ENCODE measurements at regions not wholly inside any gene's neighbourhood (a gene's known extent, or its start where the extent isn't known, plus 50 kb on each side); places are given as distances from the start of the nearest gene placed in this dataset.

DNA sequence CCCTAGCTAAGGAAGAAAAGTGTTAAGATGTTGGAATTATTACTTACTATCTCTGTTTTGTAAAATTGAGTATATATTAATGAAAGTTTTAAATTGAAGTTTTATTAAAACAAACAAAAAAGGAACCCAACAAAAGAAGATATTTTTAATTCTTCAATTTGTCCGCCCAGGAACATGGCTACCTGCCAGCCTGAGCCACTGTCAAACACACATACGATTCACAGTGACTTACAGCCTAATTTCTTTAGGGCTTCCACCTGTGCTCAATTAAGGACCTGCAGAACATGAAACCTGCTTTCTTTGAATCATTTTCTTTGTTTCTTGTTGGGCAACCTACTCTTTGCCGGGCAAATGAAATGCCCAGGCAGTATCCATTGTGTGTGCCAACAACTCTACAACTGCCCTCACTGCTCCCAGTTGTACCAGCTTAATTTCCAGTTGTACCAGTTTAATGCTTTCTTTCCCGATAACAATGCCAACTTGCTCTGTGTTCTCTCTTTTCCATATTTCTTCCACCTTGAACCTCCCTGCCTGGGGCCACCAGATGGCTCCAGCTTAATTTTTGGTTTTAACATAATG, 181.7 kb downstream of the GBA3 start:
- no peak for DNase-seq

DNA sequence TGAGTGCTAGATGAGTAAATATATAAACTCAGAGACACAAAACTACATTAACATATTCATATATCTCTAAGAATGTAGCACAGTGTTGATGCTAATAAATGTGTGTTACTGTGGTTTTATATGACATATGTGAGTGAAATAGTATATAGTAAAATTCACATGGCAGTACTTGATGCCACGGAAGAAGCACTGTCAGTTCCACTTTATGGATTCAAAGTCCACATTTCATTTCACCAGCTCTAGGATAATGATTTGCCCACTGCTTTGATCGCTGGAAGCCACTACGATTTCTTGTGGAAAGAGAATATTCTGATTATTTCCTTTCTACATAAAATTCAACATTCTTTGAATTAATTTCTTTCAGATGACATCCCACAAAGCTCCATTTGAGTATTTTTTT, 181.2 kb downstream of the GBA3 start:
- no peak for DNase-seq

DNA sequence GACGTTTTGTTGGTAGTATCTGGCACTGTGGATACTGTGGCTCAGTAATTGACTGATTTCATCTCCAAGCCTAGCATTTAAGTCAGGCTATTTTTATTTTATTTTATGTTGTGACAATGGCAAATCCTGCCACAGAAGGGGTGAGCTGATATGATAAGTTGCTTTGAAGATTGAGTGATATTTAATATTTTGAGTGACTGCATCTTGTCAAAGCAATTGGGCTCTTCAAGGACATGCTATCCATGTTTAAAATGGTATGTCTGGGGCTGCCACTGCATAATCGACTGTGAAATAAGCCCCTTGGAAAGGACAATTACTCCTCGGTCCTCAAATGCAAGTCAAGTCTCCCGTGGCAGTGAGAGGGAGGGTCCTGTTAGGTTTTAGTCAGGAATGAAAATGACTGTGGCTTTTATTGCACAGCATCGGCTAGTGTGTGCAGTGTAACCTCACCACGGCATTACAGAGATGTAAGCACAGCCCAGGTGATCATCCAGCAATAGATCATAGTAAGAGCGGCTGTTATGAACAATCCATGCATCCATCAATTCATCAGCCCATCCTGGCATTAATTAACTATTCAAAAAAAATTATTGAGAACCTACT, 178.2 kb downstream of the GBA3 start:
- no peak for DNase-seq

DNA sequence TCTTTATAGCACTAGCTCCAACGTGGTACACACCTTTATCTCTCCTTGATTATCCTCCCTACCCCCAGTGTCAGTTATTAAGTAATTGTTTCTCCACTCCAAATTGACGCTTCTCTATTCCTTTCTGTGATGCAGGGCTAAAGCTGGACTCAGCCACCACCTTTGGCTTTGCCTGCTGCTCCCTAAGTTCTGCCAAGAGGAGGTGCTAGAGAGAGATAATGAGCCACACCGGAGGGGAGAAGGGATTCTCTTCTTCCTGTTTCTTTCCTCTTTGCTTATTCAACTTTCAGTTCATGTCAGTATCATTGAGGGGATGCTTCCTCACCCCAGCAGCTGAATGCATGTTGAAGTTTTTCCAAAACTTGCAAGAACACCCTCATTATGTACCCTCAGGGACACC, 176.5 kb downstream of the GBA3 start:
- DNase-seq: no peak

Measured in muscle of arm (tissue), 1 donor.